ENCODE measurements at regions not wholly inside any gene's neighbourhood (a gene's known extent, or its start where the extent isn't known, plus 50 kb on each side); places are given as distances from the start of the nearest gene placed in this dataset.

DNA sequence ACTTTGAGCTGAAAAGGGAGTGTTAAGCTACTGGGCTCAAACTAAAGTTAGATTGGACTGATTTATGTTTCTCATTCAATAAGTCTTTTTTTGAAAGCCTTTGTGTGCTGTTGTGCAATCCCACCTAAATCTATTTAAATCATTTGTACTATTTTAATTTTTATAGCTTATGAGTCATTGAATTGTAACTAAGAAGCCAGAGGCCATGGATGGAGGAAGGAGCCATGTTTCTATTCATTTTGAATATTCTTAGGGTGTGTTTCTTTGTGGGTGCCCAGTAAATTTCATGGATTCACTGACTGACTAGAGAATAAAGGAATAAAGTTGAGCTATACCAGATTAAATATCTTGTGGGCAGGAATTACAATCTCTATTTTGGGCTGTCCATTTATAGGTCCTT is 238.5 kb downstream of the KIF4B start:
- TF ChIP-seq, protein P1, sequence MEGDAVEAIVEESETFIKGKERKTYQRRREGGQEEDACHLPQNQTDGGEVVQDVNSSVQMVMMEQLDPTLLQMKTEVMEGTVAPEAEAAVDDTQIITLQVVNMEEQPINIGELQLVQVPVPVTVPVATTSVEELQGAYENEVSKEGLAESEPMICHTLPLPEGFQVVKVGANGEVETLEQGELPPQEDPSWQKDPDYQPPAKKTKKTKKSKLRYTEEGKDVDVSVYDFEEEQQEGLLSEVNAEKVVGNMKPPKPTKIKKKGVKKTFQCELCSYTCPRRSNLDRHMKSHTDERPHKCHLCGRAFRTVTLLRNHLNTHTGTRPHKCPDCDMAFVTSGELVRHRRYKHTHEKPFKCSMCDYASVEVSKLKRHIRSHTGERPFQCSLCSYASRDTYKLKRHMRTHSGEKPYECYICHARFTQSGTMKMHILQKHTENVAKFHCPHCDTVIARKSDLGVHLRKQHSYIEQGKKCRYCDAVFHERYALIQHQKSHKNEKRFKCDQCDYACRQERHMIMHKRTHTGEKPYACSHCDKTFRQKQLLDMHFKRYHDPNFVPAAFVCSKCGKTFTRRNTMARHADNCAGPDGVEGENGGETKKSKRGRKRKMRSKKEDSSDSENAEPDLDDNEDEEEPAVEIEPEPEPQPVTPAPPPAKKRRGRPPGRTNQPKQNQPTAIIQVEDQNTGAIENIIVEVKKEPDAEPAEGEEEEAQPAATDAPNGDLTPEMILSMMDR (IDR thresholded peaks at IDR 0.05): no peak
- TF ChIP-seq POLR2A (IDR thresholded peaks at IDR 0.05): no peak
